Activated CD8-positive, alpha-beta T cell treated with anti-CD3 and anti-CD28 coated beads for 36 hours (primary cell): ENCODE measurements at regions not wholly inside any gene's neighbourhood (a gene's known extent, or its start where the extent isn't known, plus 50 kb on each side); places are given as distances from the start of the nearest gene placed in this dataset.
"Not testable (repeated sequence)": the region's sequence is repeated elsewhere in the genome, so short reads cannot be mapped to it uniquely, and the experiment has no call there.

Experiments used
- ATAC-seq: fragments of 200-7000 bp; cut with Tn5 transposase; one replicate; pipeline ENCODE4 v1.10.0; 2021; ENCODE audit warnings: mild to moderate bottlenecking, moderate library complexity
- CTCF ChIA-PET: fragments of 350-600 bp; sonication (Branson Sonifier 250); formaldehyde crosslinking; loops from one replicate; lab custom pipeline; 2021; ENCODE audit warnings: antibody characterized with exemption; lab: Charles Lee
- POLR2A ChIA-PET: fragments of 350-600 bp; sonication (Branson Sonifier 250); formaldehyde crosslinking; loops from one replicate; lab custom pipeline; 2021; ENCODE audit warnings: antibody characterized with exemption; lab: Charles Lee
- DNase-seq: peaks from one replicate; pipeline ENCODE4 v3.0.0-alpha.2; 2020
- H3K27ac Mint-ChIP-seq: one replicate; pipeline ENCODE4 v1.8.0; 2021; ENCODE audit warnings: mild to moderate bottlenecking, mixed read lengths
- H3K27me3 Mint-ChIP-seq: one replicate; pipeline ENCODE4 v1.8.0; 2021; ENCODE audit warnings: mixed read lengths
- H3K36me3 Mint-ChIP-seq: one replicate; pipeline ENCODE4 v1.8.0; 2021; ENCODE audit warnings: low read depth, mixed read lengths
- H3K4me1 Mint-ChIP-seq: one replicate; pipeline ENCODE4 v1.8.0; 2021; ENCODE audit warnings: low read depth, mixed read lengths
- H3K4me3 Mint-ChIP-seq: one replicate; pipeline ENCODE4 v1.8.0; 2021; ENCODE audit warnings: mild to moderate bottlenecking, moderate library complexity, mixed read lengths
- H3K9me3 Mint-ChIP-seq: one replicate; pipeline ENCODE4 v1.8.0; 2021; ENCODE audit warnings: mixed read lengths
- intact Hi-C: fragments of 100-400 bp; cut with micrococcal nuclease; formaldehyde crosslinking; loops from one replicate; pipeline ENCODE4 v1.10.0; 2022
- TF ChIP-seq, protein P1 (sequence below): fragments of 200-600 bp; IDR thresholded peaks from one replicate; pipeline ENCODE4 v1.8.0; 2022; ENCODE audit warnings: antibody characterized with exemption, mild to moderate bottlenecking

DNA sequence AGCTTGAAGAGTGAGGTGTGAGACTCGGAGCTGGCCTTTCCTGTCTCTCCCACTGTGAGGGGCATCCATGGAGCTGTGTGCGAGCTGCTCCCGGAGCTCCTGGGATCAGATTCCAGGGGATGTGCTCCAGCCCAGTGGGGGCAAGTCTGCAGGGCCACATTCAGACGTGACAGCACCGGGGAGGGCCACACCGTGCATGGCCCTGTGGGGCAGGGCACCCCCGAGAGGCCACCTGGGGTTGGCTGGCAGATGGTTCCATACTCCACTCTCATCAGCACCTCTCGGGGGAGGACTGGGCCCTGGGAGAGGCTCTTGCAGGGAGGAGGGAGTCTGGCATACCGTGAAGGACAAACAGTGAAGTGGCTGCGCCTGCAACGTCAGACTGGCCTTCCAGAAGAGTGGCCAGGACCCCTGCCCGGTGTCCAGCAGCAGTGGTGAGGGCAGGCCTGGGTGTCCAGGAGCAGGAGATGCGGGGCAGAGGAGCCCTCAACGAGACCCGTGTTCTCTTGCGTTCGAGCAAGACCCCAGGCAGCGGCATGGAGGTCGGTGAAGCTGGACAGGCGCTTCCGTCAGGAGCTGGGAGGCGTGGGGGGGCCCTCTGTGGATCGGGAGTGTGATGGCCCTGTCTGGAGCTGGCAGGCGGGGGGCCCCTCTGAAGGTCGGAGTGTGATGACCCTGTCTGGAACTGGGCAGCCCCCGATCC lies 84.3 kb downstream of the ASB1 start:
- H3K9me3 Mint-ChIP-seq: no peaks in the 10 kb centered on the region
- no peak overlapping the region for H3K27ac Mint-ChIP-seq
- DNase-seq (no peak), ATAC-seq (no peak)
- intact Hi-C loops: no loop called here
- no peak overlapping the region for H3K4me3 Mint-ChIP-seq
- no peaks in the 10 kb centered on the region for H3K27me3 Mint-ChIP-seq
- TF ChIP-seq, protein P1, sequence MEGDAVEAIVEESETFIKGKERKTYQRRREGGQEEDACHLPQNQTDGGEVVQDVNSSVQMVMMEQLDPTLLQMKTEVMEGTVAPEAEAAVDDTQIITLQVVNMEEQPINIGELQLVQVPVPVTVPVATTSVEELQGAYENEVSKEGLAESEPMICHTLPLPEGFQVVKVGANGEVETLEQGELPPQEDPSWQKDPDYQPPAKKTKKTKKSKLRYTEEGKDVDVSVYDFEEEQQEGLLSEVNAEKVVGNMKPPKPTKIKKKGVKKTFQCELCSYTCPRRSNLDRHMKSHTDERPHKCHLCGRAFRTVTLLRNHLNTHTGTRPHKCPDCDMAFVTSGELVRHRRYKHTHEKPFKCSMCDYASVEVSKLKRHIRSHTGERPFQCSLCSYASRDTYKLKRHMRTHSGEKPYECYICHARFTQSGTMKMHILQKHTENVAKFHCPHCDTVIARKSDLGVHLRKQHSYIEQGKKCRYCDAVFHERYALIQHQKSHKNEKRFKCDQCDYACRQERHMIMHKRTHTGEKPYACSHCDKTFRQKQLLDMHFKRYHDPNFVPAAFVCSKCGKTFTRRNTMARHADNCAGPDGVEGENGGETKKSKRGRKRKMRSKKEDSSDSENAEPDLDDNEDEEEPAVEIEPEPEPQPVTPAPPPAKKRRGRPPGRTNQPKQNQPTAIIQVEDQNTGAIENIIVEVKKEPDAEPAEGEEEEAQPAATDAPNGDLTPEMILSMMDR: no peak
- CTCF ChIA-PET: interaction anchor here (3.5 kb wide), 1 partner anchor 274 kb away, joined by 14 read pairs; no protein-coding TSS in a partner anchor
- H3K36me3 Mint-ChIP-seq: no peaks in the 10 kb centered on the region
- H3K4me1 Mint-ChIP-seq: no peaks in the 10 kb centered on the region
- POLR2A ChIA-PET: no interaction called here

DNA sequence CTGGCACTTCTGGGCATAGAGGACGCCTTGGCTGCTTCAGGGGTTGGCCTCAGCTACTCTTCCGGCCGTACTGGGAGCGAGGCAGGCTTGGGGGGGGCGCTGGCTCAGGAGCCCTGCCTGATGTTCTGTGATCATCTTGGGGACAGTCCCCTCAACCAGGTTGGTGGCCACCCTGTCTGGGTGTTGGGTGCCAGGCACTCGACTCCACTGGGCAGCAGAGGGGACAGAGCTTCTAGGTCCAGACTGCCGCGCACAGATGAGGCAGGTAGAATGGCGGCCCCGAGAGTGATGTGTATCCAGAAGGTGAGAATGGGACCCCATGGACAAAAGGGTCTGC lies 84.9 kb downstream of the ASB1 start:
- ATAC-seq (no peak), DNase-seq (no peak)
- intact Hi-C loops: no loop called here
- no peak overlapping the region for H3K27ac Mint-ChIP-seq
- H3K9me3 Mint-ChIP-seq: peaks cover 3% of the 10 kb centered on the region
- no peaks in the 10 kb centered on the region for H3K4me1 Mint-ChIP-seq
- POLR2A ChIA-PET: no interaction called here
- H3K4me3 Mint-ChIP-seq: no peak overlapping the region
- no peaks in the 10 kb centered on the region for H3K27me3 Mint-ChIP-seq
- CTCF ChIA-PET: interaction anchor here (3.5 kb wide), 1 partner anchor 273 kb away, joined by 14 read pairs; no protein-coding TSS in a partner anchor
- TF ChIP-seq, protein P1: no peak
- no peaks in the 10 kb centered on the region for H3K36me3 Mint-ChIP-seq

DNA sequence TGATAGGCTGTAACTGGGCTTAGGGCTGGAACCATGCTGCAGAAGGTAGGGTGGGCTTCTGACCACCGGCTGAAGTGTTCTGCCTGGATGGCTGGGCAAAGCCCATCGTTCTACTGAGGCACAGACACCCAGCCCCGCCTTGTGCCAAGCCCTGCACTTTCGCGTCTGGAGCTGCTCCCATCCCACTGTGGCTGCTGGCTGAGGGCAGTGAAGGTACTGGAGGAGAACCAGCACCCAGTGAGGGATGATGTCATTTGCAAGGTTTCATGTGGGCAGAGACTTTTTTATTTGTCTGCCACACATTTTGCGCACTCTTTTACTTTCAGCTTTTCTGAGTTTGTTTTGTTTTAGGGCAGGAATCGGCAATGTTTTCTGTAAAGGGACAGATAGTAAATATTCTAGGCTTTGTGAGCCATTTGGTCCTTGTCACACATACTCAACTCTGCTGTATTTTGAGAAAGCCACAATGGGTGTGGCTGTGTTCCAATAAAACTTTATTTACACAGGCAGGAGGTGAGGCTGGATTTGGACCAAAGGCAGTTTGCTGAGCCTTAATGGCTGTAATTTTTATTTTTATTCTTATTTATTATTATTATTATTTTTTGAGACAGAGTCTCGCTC lies 85.6 kb downstream of the ASB1 start:
- Mint-ChIP-seq H3K4me3 (no peak overlapping the region), H3K27me3 (no peaks in the 10 kb centered on the region), H3K27ac (no peak overlapping the region), H3K36me3 (peaks cover 1% of the 10 kb centered on the region), H3K9me3 (peaks cover 10% of the 10 kb centered on the region), H3K4me1 (no peaks in the 10 kb centered on the region)
- ATAC-seq: no peak
- TF ChIP-seq, protein P1: no peak
- ChIA-PET CTCF (interaction anchor here (1.3 to 3.5 kb wide), 3 partner anchors 34 to 272 kb away, joined by 3 to 14 read pairs (median 7); no protein-coding TSS in a partner anchor), POLR2A (no interaction called here)
- no peak for DNase-seq
- intact Hi-C loops: no loop called here

DNA sequence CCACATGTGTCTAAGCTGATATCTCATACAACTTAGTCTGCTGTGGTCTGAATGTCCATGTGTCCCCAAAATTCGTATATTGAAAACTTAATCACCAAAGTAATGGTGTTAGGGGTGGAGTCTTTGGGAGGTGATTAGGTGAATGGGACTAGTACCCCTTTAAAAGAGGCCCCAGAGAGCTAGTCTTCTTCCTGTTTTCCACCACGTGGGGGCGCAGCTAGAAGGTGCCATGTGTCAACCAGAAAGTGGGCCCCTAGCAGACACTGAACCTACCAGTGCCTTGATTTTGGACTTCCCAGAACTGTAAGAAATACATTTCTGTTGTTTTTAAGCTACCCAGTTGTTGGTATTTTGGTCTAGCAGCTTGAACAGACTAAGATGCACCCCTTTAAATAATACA lies 86.6 kb downstream of the ASB1 start:
- no peak overlapping the region for H3K27ac Mint-ChIP-seq
- H3K36me3 Mint-ChIP-seq: peaks cover 1% of the 10 kb centered on the region
- no peaks in the 10 kb centered on the region for H3K4me1 Mint-ChIP-seq
- CTCF ChIA-PET: interaction anchor here (0.8 to 3.5 kb wide), 13 partner anchors 12 to 271 kb away, joined by 3 to 14 read pairs (median 4); no protein-coding TSS in a partner anchor
- ATAC-seq: peak; percentile 56
- peak; percentile 75 for DNase-seq
- TF ChIP-seq, protein P1: peak; percentile 47
- H3K9me3 Mint-ChIP-seq: peaks cover 16% of the 10 kb centered on the region
- intact Hi-C loops: no loop called here
- H3K4me3 Mint-ChIP-seq: no peak overlapping the region
- POLR2A ChIA-PET: no interaction called here
- no peaks in the 10 kb centered on the region for H3K27me3 Mint-ChIP-seq

DNA sequence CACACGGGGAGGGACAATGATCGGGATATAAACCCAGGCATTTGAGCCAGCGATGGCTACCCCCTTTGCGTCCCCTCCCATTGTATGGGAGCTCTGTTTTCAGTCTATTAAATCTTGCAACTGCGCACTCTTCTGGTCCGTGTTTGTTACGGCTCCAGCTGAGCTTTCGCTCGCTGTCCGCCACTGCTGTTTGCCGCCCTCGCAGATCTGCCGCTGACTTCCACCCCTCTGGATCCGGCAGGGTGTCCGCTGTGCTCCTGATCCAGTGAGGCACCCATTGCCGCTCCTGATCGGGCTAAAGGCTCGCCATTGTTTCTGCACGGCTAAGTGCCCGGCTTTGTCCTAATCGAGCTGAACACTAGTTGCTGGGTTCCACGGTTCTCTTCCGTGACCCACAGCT lies 87.3 kb downstream of the ASB1 start:
- H3K27ac Mint-ChIP-seq, DNase-seq, H3K36me3 Mint-ChIP-seq, H3K27me3 Mint-ChIP-seq, intact Hi-C loops, POLR2A ChIA-PET, H3K4me3 Mint-ChIP-seq, H3K4me1 Mint-ChIP-seq, ATAC-seq: not testable (repeated sequence)
- peaks cover 16% of the 10 kb centered on the region for H3K9me3 Mint-ChIP-seq
- CTCF ChIA-PET: interaction anchor here (0.7 to 3.5 kb wide), 15 partner anchors 13 to 271 kb away, joined by 3 to 14 read pairs (median 3); no protein-coding TSS in a partner anchor
